Activated B cell treated with CpG ODN at 0.5 μM for 24 hours (primary cell): ENCODE measurements at regions not wholly inside any gene's neighbourhood (a gene's known extent, or its start where the extent isn't known, plus 50 kb on each side); places are given as distances from the start of the nearest gene placed in this dataset.

Experiments used
- ATAC-seq: fragments of 200-7000 bp; cut with Tn5 transposase; one replicate; pipeline ENCODE4 v1.10.0; 2021; ENCODE audit warnings: low read depth, mild to moderate bottlenecking, moderate library complexity
- CTCF ChIA-PET: fragments of 350-600 bp; sonication (Branson Sonifier 250); formaldehyde crosslinking; loops from one replicate; lab custom pipeline; 2021; ENCODE audit warnings: antibody characterized with exemption; lab: Charles Lee
- POLR2A ChIA-PET: fragments of 350-600 bp; sonication (Branson Sonifier 250); formaldehyde crosslinking; loops from one replicate; lab custom pipeline; 2021; ENCODE audit warnings: antibody characterized with exemption; lab: Charles Lee
- DNase-seq: peaks from one replicate; pipeline ENCODE4 v3.0.0; 2022
- H3K27ac Mint-ChIP-seq: one replicate; pipeline ENCODE4 v1.8.0; 2020; ENCODE audit warnings: mixed read lengths
- H3K27me3 Mint-ChIP-seq: one replicate; pipeline ENCODE4 v1.8.0; 2021; ENCODE audit warnings: mixed read lengths
- H3K36me3 Mint-ChIP-seq: one replicate; pipeline ENCODE4 v1.8.0; 2021; ENCODE audit warnings: low read depth, mixed read lengths
- H3K4me1 Mint-ChIP-seq: one replicate; pipeline ENCODE4 v1.8.0; 2021; ENCODE audit warnings: mixed read lengths
- H3K4me3 Mint-ChIP-seq: one replicate; pipeline ENCODE4 v1.8.0; 2020; ENCODE audit warnings: mild to moderate bottlenecking, mixed read lengths
- H3K9me3 Mint-ChIP-seq: one replicate; pipeline ENCODE4 v1.8.0; 2020; ENCODE audit warnings: mixed read lengths
- intact Hi-C: fragments of 100-400 bp; cut with micrococcal nuclease; formaldehyde crosslinking; loops from one replicate; pipeline ENCODE4 v1.15.1; 2024
- TF ChIP-seq, protein P1 (sequence below): fragments of 200-600 bp; IDR thresholded peaks from one replicate; pipeline ENCODE4 v1.8.0; 2022; ENCODE audit warnings: antibody characterized with exemption, mild to moderate bottlenecking

DNA sequence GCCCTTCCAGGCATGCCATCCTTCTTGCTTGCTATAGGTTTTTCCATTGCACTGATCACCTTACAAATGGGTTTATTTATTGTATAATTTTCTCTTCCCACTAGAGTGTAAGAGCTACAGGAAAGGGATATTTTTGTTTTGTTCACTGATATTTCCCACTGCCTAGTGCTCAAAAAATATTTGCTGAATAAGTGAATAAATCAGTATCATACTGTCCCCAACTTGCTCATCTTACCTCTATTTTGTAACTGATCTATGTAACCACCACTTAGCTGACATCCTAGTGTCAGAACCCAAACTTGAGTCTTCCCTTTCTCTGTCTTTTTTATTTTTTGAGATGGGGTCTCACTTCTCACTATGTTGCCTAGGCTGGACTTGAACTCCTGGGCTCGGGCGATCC, 87.6 kb upstream of the TBC1D3K start:
- Mint-ChIP-seq H3K27me3 (peaks cover 7% of the 10 kb centered on the region), H3K27ac (no peak overlapping the region), H3K4me3 (no peak overlapping the region), H3K36me3 (no peaks in the 10 kb centered on the region), H3K4me1 (peaks cover 24% of the 10 kb centered on the region), H3K9me3 (no peaks in the 10 kb centered on the region)
- intact Hi-C loops, result no loop called here
- CTCF ChIA-PET, result no interaction called here
- DNase-seq (no peak), ATAC-seq (no peak)
- POLR2A ChIA-PET, result no interaction called here
- TF ChIP-seq, protein P1, sequence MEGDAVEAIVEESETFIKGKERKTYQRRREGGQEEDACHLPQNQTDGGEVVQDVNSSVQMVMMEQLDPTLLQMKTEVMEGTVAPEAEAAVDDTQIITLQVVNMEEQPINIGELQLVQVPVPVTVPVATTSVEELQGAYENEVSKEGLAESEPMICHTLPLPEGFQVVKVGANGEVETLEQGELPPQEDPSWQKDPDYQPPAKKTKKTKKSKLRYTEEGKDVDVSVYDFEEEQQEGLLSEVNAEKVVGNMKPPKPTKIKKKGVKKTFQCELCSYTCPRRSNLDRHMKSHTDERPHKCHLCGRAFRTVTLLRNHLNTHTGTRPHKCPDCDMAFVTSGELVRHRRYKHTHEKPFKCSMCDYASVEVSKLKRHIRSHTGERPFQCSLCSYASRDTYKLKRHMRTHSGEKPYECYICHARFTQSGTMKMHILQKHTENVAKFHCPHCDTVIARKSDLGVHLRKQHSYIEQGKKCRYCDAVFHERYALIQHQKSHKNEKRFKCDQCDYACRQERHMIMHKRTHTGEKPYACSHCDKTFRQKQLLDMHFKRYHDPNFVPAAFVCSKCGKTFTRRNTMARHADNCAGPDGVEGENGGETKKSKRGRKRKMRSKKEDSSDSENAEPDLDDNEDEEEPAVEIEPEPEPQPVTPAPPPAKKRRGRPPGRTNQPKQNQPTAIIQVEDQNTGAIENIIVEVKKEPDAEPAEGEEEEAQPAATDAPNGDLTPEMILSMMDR, result no peak

DNA sequence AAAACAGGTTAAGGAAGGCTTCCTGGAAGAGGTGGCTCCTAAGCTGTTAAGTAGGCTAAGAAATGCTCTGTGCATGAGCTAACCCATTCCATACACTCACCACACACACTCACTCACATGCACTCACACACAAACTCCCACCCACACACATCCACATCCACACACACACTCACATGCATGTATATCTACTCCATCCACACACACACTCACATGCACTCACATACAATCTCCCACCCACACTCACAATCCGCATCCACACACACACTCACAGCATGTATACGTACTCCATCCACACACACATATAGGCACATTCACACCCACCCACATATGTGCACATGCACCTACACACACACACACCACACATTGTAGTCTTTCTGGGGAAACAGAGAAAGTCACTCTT, 89.3 kb upstream of the HNF1B start:
- peaks cover 7% of the 10 kb centered on the region for H3K27me3 Mint-ChIP-seq
- no peaks in the 10 kb centered on the region for H3K9me3 Mint-ChIP-seq
- ATAC-seq (no peak), DNase-seq (no peak)
- ChIA-PET CTCF (interaction anchor here (1.0 kb wide), 1 partner anchor 10 kb away, joined by 3 read pairs; no protein-coding TSS in a partner anchor), POLR2A (interaction anchor here (1.9 kb wide), 1 partner anchor 10 kb away, joined by 5 read pairs; no protein-coding TSS in a partner anchor)
- H3K36me3 Mint-ChIP-seq, result no peaks in the 10 kb centered on the region
- TF ChIP-seq, protein P1, result no peak
- intact Hi-C loops, result no loop called here
- peaks cover 26% of the 10 kb centered on the region for H3K4me1 Mint-ChIP-seq
- H3K27ac Mint-ChIP-seq, result no peak overlapping the region
- no peak overlapping the region for H3K4me3 Mint-ChIP-seq

DNA sequence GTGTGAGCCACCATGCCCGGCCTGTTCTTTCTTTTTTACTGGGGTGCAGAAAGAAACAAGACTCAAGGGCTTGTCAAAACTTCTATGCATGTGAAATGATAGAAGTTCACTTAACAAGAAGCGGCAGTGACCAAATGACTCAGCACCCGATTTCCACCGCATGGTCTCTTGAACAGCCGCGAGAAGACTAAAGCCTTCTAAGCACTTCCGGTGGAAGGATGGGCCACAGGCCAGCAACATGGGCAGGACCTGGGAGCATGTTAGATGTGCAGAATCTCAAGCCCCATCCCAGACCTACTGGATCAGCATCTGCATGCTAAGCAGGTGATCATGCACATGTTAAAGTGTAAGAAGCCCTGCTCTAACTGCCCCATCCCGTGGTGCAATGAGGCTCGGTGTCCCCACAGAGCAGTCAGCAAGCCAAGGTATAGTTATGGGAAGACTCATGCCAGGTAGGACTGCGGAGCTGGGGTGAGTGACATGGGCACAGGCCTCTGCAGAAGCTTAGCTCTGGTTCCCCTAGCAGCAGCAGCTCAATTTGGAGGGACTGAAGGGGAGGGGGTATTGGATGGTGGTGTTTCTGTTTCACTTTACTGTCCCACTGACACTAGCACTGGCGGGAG, 88.5 kb upstream of the HNF1B start:
- ChIA-PET CTCF (interaction anchor here (1.0 kb wide), 1 partner anchor 11 kb away, joined by 3 read pairs; no protein-coding TSS in a partner anchor), POLR2A (interaction anchor here (1.9 kb wide), 1 partner anchor 11 kb away, joined by 5 read pairs; no protein-coding TSS in a partner anchor)
- no peaks in the 10 kb centered on the region for H3K9me3 Mint-ChIP-seq
- H3K27ac Mint-ChIP-seq, result peak overlapping the region; percentile 18
- no peaks in the 10 kb centered on the region for H3K36me3 Mint-ChIP-seq
- peaks cover 2% of the 10 kb centered on the region for H3K27me3 Mint-ChIP-seq
- TF ChIP-seq, protein P1, result no peak
- no peak overlapping the region for H3K4me3 Mint-ChIP-seq
- intact Hi-C loops, result no loop called here
- H3K4me1 Mint-ChIP-seq, result peaks cover 34% of the 10 kb centered on the region
- no peak for DNase-seq
- ATAC-seq, result no peak

DNA sequence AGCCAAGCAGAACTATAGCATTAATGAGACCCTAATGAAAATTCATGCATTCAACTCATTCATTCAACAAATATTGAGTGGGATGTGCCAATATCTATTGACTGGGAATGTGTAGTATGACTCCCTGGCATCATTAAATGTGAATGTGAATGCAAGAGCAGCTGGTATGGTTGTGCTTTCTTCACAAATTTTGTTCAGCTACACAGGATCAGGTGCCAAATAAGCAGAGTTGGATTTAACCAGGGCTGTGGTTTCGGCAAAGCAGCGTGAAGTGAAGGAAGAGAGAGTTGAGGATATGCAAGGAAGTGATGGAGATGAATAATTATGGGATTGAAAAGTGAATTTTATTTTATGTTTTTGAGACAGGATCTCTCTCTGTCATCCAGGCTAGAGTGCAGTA, 87.1 kb upstream of the HNF1B start:
- Mint-ChIP-seq H3K27ac (no peak overlapping the region), H3K27me3 (no peaks in the 10 kb centered on the region), H3K36me3 (no peaks in the 10 kb centered on the region), H3K9me3 (no peaks in the 10 kb centered on the region), H3K4me1 (peaks cover 39% of the 10 kb centered on the region), H3K4me3 (no peak overlapping the region)
- CTCF ChIA-PET, result interaction anchor here (2.2 kb wide), 1 partner anchor 16 kb away, joined by 8 read pairs; no protein-coding TSS in a partner anchor
- intact Hi-C loops, result no loop called here
- DNase-seq (no peak), ATAC-seq (no peak)
- TF ChIP-seq, protein P1, result no peak
- POLR2A ChIA-PET, result interaction anchor here (0.6 kb wide), 1 partner anchor 18 kb away, joined by 3 read pairs; no protein-coding TSS in a partner anchor

DNA sequence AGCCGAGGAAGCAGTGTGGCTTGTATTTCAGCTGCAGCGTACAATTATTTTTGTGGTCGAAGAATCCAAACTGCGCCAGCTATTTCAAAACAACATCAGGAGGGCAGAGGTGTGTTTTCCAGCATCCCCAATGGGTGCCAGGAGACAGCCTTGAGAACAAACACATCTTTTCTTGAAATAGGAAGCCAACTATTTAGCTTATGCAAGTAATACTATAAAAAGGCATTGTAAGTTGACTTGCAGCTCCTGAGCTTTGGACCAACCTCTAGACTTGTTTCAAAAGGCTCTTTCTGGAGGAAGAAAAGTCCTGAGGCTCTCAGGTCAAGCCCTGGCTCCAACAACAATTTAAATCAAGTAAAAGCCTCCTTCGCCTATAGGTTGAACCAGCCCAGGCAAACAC, 86.6 kb upstream of the HNF1B start:
- H3K4me1 Mint-ChIP-seq, result peaks cover 44% of the 10 kb centered on the region
- intact Hi-C loops, result no loop called here
- H3K27me3 Mint-ChIP-seq, result no peaks in the 10 kb centered on the region
- ChIA-PET CTCF (interaction anchor here (2.2 kb wide), 1 partner anchor 15 kb away, joined by 8 read pairs; no protein-coding TSS in a partner anchor), POLR2A (interaction anchor here (2.1 kb wide), 1 partner anchor 10 kb away, joined by 9 read pairs; no protein-coding TSS in a partner anchor)
- TF ChIP-seq, protein P1, result no peak
- H3K9me3 Mint-ChIP-seq, result no peaks in the 10 kb centered on the region
- H3K27ac Mint-ChIP-seq, result no peak overlapping the region
- no peaks in the 10 kb centered on the region for H3K36me3 Mint-ChIP-seq
- DNase-seq (no peak), ATAC-seq (no peak)
- H3K4me3 Mint-ChIP-seq, result no peak overlapping the region
